ENCODE measurements at regions not wholly inside any gene's neighbourhood (a gene's known extent, or its start where the extent isn't known, plus 50 kb on each side); places are given as distances from the start of the nearest gene placed in this dataset.
A peak's percentile ranks its signal among the peaks of the same experiment; 100 is the strongest.
"Not testable (repeated sequence)": the region's sequence is repeated elsewhere in the genome, so short reads cannot be mapped to it uniquely, and the experiment has no call there.

DNA sequence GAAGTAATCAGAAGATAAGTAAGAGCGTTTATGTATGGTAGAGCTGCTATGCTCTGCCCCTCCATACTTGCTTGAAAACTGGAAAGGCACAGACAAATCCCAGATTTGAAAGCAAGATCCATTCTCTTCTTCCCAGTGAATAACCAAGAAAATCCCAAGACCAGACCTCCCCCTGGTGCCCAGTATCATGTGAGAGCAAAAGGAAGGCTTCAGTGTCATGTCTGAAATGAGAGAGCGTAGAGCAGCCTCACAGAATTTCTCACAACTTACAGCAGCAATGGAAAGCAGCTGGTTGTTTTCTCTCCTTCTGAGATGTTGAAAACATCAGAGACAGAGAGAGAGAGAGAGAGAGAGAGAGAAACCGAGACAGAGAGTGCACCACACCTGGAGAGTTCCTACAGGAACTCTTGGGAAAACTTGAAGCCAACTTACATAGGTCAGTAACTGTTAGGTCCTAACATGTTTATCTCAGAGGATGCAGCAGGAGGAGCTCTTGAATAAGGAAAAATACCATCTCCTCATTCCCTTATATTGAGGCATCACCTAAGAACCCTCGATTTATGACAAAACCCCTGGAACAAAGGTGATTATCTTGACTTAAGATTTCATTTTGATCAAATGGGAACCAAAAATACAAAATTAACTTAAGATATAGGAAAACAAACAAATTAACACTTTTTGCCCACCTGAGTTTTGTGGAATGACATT, 273.3 kb downstream of the NSUN3 start:
- peak; percentile 55 for DNase-seq

DNA sequence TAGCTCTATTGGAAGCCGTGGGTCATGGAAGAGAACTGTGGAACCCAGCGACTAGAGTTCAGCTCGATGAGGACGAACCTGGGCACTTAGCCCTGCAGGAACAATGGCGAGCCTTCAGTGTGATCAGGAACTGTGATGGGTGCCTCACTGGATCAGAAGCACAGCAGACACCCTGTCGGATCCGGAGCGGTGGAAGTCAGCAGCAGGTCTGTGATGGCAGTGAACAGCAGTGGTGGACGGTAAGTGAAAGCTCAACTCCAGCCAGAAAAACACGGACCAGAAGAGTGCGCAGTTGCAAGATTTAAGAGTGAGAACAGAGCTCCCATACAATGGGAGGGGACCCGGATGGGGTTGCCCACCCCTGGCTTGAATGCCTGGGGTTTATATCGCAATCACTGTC, 282.2 kb downstream of the NSUN3 start:
- no peak for DNase-seq

DNA sequence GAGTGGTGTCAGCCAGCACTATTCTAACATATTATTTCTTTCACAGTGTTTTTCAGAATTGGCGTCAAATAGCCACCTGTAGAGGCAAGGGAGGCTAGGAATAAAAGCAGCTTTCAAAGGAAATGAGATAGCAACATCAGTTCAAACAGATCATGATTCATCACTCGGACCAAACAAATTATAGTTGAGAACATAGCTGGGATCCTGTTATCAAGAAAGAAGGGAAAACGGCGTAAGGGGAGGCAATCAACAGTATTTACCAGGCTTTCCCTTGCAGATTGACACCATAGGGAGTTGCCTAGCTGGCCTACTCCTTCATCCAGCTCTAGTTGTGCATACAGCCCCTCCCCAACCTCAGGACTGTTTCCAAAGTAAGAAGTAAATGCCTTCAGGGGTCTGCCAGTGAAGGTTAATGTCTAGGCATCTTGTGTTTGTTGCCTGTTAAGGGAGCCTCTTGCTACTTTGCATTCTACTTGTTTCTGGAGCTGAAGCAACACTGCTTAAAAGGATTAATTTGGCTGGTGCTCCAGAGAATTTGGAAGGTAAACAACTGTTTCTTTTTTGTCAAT, 286.5 kb downstream of the NSUN3 start:
- DNase-seq: no peak

DNA sequence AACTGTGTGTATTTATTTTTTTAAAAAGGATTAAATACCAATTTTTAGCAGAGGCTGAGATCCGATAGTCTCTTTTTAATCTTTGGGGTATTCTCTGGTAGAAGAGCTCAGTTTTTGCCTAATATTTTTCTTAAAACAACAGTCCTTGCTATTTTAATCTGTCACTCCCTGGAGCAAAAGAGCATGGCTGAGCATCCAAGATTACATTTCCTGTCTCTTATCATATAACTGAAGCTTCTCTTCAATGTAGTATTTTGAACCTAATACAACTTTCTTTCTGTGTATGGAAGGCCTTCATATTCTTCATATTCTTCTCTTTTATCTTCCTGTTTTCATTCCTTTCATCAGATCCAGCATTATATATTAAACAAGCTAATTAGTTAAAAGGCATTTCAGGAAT, 293.7 kb downstream of the NSUN3 start:
- DNase-seq: no peak

DNA sequence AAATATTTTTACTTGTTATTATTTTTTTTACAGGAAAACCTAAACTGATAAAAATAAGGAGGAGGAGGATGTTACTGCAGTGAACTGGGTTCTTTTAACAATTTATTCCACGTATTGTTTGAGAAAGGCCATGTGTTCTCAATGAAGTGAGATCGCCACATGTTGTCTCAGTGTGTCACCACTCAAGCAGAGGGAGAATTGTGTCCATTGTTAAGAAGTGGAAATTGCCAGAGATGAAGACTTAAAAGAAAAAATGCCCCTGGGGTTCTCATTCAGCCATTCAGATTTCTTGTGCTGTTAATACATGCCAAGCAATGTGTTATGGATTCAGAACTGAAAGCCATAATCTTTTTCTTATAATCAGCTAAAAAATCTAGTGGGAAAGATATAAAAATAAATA, 297.1 kb downstream of the NSUN3 start:
- DNase-seq: no peak

DNA sequence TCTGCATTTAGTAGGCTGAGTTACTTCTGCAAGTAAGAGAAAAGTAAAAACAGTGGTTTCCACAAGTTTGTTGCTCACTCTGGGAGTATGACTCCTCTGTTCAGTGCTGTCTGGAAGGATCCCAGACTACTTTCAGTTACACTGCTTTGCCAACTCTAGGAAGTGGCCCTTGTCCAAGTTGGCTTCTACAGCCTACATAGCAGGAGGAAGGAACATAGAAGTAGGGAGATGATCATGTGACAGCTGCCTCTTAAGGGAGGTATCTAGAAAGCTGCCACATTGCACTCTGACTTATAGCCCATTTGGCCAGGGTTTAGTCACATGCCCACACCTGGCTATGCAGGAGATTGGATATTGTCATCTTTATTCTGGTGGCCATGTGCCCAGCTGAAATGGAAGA, 298.1 kb downstream of the NSUN3 start:
- DNase-seq: peak; percentile 52

DNA sequence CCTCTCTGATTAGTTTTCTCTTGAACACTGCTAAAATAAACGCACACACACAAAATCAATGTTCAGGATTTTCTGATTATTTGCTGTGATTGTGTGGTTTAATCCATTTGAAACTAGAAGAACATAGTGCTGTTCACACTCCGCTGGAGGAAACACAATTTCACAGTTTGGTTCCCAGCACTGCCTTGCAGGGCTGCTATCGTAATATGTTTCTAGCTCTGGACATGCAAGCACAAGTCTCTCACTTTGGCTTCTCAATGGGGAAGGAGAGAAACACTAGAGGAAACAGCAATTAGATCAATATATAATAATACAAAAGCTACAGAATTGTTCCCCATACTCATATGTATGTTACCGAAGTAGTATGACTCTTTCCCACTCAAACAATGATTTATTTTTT, 299.5 kb downstream of the NSUN3 start:
- DNase-seq: no peak

DNA sequence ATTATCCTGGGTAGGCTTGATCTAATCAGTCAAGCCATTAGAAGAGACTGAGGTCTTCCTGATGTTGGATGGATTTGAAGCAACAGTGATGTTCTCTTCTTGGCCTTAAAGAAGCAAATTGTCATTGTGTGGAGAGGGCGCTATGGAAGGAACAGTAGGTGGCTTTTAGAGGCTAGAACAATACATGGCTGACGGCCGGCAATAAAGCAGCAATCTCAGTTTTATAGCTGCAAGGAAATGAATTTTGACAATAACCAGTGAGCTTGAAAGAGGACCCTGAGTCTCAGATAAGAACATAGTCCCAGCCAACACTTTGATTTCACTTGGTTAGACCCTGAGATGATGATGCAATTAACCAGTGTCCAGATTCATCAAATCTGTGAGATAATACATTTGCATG, 302.1 kb downstream of the NSUN3 start:
- DNase-seq: no peak

DNA sequence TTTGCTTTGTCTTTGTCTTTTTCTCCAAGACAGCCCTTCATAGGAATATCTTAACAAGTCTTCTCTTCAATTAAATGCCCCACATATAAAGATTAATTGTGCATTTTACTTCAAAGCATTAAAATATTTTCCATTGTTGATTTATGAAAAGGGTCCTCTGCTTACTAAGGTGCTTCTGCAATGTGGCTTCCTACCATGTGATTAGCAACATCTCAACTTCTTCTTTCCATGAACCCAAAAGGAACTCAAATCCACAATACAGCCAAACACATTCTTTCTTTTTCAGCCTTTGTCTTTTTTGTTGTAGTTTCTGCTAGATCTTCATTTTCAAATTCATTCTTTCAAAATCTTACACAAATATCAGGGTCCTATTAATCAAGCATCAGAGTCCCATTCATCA, 309.2 kb downstream of the NSUN3 start:
- no peak for DNase-seq

DNA sequence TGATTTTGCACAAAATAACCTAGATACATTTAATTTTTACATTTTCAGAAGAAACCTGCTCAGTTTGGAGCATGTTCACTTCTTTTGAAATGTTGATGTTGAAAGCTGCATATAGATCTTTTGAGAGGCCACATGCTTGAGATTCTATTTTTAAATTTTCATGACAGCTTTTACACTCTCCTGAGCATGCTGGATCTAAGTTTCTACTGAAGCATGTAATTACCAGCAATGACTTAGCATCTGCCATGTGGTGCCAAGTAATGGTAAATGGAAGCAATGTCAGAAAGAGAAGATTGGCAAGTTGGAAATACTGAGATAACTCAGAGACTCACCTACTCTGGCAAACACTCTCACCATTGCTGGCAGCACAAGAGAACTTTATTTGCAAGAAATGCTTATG, 310.6 kb downstream of the NSUN3 start:
- no peak for DNase-seq

DNA sequence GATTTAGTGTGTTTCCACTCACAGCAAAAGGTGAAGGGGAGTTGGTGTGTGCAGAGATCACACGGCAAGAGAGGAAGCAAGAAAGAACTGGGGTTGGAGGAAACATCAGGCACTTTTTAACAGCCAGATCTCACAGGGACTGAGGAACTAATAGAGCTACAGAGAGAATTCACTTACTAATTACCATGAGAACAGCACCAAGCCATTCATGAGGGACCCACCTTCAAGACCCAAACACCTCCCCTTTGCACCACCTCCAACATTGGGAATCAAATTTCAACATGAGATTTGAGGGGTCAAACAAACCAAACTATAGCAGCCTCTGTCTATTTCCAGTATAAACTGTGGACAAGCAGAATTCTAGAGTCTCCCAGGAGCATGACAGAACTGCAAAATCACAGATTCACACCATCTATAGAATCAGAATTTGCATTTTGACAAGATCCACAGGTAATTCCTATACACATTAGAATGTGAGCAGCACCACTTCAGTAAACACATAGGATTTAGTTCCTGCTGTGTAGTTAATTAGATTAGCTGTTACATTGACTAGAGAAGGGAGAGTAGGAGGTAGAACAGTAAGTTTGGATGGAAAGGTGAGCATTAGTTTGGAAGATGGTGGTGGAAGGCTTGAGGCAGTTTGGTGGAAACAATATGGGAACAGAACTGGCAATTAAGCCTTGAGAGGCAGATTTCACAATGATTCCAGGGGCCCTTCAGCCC, 311.7 kb downstream of the NSUN3 start:
- DNase-seq: no peak

DNA sequence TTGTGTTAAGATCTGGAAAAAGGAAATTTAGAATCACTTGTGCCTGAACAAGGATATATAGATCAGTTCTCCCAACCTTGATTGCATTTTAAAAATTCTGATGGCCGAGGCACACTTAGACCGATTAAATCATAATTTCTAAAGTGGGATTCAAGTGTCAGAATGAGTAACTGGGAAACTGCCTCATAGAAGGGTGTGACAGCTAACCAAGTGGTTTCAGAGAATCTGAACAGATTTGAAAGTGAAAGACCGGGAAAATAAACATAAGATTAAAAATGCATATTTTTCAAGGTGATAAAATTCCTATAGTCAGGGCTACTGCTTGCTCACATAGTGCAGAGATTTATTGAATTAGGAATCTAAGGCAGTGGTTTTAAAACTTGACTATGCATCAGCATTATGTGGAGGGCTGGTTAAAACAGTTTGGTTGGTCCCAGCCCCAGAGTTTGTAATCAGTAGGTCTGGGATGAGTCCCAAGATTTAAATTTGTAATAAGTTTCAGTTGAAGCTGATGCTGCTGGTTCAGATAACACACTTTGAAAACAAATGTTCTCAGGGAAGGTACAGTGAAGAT, 314.3 kb downstream of the NSUN3 start:
- not testable (repeated sequence) for DNase-seq

DNA sequence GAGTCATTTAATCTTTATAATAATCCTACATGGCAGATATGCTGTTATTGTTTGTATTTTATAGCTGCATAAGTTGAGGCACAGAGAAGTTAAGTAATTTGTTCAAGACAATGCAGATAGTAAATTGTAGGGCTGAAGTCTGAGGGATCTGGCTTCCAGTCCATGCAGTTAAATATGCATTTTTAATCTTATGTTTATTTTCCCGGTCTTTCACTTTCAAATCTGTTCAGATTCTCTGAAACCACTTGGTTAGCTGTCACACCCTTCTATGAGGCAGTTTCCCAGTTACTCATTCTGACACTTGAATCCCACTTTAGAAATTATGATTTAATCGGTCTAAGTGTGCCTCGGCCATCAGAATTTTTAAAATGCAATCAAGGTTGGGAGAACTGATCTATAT, 315.0 kb downstream of the NSUN3 start:
- DNase-seq: not testable (repeated sequence)

DNA sequence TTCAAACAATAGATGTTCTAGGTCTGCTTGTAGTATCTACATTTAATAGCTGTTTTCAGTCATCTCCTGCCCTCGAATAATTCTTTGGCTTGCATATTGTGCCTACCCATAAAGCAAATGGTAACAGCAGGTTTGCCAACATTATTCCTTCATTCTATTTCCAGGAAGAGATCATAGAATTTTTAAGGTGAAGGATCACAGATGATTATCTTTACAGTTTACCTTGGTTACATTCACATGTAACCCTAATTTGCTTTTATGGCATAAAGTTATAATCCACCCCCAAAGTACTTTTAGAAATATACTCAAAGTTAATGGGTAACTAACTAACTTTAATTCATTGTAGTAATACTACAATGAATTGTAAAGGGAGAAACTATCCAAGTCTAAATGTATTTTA, 315.5 kb downstream of the NSUN3 start:
- no peak for DNase-seq

DNA sequence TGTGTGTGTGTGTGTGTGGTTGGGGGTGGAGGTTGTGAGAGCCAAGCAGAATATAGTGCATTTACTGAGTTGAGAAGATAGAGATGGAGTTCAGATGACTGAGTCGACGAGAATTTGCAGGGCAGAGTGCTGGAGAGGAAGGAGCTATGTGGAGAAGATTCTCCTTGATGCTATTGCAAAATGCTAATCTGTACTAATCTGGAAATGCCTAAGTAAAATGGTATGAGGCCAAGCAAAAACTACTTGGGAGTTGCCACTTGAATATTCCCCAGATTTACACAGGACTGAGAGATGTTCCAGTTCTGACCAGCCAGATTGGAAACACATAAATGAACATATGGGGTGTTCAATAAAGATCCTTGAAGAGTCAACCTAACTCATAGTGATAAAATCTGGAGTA, 316.4 kb downstream of the NSUN3 start:
- no peak for DNase-seq

DNA sequence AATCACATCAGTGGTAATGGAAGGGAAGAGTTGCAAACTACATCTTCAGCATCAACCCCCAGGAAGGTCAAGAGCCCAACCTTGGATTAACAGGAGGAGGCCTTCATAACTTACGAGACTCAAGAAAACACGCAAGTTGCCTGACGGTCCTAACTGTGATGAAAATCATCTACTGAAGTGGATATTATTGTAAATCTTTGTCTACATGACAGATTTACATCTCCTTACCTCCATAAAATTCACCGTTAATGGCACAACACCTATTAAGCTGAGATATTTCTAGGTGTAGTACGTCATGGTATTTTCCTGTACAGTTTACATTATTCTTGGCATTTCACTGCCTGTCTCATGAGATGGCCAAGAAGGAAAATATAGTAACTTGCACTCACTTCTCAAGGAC, 332.0 kb downstream of the NSUN3 start:
- DNase-seq: no peak

DNA sequence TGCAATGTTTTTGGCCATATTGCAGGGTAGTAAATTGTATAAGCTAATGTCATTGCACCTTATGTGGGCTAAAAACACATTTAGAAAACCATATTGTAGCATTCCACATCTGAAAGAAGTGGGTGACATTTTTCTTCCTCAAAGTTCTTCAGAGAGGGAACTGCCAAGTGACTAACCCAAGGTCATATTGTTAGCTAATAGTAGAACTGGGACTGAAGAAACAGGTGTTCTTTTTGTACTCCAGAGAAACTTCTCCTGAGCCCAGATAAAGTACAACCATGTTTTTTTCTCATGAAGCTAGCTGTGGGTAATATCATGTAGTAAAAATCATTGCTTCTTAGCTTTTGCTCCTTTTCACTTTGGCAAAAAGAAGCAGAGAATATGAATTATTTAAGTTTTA, 333.0 kb downstream of the NSUN3 start:
- no peak for DNase-seq

DNA sequence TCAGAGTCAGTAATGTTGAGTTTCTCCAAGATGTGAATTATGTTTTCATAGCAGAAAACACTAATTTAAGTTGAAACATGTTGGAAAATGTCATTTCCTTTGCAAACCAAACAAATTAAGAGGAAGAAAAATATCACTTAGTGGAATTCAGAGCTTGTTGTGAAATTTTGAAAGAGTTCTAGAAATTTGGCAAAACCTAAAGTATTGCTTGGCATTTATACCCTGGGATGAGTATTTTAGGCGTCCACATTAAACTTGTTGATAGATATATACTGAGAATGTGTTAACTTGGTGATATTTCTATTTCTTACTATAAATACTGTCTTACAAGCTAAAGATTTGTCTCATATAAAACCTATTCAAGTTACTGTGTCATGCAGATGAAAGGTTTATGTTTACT, 335.2 kb downstream of the NSUN3 start:
- no peak for DNase-seq

DNA sequence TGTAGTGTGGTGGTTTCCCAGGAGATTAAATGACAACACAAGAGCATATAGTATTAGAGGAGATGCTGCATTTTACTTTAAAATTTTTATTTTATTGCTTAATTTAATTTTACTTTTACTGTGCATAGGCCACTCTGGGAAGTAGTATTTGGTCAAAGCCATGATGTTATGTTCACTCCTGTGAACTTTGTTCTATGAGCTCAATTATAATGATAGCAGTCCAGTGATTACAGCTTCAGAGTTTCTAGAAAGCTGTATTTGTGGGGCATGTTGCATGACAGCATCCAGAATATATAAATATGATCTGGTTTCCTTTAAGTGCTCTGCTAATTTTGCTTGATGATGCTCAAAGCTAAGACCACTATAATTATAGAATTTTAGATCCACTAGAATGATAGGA, 338.6 kb downstream of the NSUN3 start:
- DNase-seq: no peak

DNA sequence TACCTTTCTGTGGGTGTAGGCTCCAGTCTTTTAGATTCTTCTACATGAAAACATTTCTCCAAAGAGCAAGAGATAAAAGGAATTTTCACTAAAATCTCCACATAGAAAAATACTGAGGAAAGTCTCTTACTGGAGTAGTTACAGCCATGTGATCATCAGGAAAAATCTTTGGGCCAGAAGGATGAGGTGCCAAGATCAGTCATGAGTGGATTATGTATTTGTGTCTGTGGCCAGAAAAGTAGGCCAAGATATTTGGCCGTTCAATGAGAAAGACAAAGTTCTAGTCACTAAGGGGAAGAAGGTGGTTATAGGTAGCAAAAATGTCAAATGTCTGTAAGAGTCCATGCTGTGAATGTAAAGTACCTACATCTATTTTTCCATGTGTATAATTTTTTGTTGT, 339.3 kb downstream of the NSUN3 start:
- DNase-seq: no peak

DNA sequence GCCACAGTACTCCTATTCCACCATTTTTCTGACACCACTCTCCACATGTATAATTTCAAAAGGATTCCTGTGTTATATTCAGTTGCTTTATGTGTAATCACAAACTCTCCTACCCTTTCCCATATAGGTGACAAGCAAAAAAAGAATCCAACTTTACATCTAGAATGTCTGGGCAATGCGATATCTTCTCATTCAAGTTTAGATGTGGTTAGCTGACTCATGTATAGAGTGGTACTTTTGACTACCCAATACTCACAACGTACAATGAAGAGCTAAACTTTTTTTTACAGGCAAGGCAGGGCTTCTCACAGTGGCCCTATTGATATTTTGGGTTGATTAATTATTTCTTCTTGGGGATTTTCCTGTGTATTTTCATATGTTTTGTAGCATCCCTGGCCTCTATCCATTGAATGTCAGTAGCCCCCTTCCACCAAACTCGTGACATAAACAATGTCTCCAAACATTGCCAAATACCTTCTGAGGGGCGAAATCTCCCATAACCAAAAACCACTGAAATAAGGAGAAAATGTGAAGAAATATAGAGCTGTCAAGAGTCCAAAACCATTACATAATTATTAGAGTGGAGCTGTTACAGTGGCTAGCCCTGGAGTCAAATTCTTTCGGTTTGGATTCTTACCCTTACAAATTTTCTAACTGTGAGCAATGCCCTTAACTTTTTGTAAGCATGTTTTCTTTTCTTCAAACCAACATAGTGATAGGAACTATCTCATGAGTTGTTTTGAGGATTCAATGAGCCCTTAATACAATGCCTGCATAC, 342.6 kb downstream of the NSUN3 start:
- no peak for DNase-seq

DNA sequence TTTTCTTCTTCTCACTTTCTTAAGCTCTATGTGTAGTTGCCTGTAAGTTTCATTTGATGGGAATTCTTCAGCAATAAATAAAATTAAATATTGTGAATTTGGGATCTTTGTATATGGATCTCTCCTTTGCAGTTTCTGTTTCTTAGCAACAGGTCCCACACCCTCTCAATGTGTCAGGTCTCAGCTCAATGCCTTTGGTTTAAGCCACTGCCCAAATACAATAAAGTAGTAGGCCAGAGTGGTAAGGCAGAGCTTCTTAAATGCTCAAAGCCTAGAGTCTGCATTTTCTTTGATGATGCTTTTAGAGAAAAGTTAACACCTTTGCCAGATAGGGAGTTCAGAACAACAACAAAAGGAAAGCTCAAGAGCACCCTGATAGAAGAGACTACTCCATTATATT, 343.7 kb downstream of the NSUN3 start:
- DNase-seq: no peak

DNA sequence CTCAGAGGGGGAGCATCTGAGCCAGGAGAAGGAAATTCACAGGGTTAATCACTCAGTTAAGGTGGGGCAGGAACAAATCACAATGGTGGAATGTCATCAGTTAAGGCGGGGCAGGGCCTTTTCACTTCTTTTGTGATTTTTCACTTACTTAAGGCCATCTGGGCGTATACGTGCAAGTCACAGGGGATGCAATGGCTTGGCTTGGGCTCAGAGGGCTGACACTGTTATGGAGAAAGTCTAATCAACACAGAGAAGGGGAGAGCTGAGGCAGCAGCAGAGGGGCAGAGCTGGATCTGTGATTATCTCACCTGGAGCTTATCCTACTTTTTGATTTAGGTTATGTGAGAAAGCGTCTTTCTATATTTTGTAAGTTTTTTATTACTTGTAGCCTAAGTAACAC, 350.1 kb downstream of the NSUN3 start:
- not testable (repeated sequence) for DNase-seq
